ENCODE measurements at regions not wholly inside any gene's neighbourhood (a gene's known extent, or its start where the extent isn't known, plus 50 kb on each side); places are given as distances from the start of the nearest gene placed in this dataset.

DNA sequence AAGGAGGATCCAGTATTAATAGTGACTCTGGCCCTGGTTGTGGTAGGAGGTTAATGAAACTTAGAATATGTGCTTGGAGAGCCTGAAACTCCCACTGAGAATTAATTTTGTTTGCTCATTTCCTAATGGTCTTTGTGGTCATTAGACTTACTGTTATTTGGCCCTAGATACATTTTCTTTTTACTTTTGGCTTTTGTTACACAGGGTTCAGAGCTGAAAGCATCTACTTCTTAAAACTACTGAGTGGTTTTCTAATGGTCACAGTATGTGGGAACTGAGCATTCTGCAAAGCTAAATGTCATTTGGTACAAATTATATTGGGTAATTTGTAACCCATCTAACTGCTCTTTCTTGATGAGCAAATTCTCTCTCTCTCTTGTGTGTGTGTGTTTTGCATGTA lies 433.4 kb upstream of the IL12A start:
- TF ChIP-seq, protein P1, sequence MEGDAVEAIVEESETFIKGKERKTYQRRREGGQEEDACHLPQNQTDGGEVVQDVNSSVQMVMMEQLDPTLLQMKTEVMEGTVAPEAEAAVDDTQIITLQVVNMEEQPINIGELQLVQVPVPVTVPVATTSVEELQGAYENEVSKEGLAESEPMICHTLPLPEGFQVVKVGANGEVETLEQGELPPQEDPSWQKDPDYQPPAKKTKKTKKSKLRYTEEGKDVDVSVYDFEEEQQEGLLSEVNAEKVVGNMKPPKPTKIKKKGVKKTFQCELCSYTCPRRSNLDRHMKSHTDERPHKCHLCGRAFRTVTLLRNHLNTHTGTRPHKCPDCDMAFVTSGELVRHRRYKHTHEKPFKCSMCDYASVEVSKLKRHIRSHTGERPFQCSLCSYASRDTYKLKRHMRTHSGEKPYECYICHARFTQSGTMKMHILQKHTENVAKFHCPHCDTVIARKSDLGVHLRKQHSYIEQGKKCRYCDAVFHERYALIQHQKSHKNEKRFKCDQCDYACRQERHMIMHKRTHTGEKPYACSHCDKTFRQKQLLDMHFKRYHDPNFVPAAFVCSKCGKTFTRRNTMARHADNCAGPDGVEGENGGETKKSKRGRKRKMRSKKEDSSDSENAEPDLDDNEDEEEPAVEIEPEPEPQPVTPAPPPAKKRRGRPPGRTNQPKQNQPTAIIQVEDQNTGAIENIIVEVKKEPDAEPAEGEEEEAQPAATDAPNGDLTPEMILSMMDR (IDR thresholded peaks at IDR 0.05 in 8 of 11, conservative IDR thresholded peaks at IDR 0.05 in 3 of 11), result no peak
- no peak for TF ChIP-seq POLR2A (IDR thresholded peaks at IDR 0.05)
- TF ChIP-seq POLR2AphosphoS5 (IDR thresholded peaks at IDR 0.05), result no peak

Measured in spleen (tissue), 7 donors.